PFSK-1 (cell line): ENCODE measurements at regions not wholly inside any gene's neighbourhood (a gene's known extent, or its start where the extent isn't known, plus 50 kb on each side); places are given as distances from the start of the nearest gene placed in this dataset.

Experiments used
- FOXP2 ChIP-seq: optimal IDR thresholded peaks from 2 replicates; pipeline ENCODE3; 2011; ENCODE audit warnings: borderline replicate concordance, control low read depth, inconsistent platforms; ENCODE audit not compliant: insufficient read depth; ENCODE audit errors: extremely low read length, extremely low read depth
- POLR2AphosphoS5 ChIP-seq: IDR thresholded peaks from 2 replicates; pipeline ENCODE4 v1.6.1; 2012; ENCODE audit warnings: low read depth, mild to moderate bottlenecking, control low read depth, low read length, moderate library complexity
- SIN3A ChIP-seq: IDR thresholded peaks from 2 replicates; pipeline ENCODE4 v1.6.1; 2012; ENCODE audit warnings: mild to moderate bottlenecking, low read length, moderate library complexity, borderline replicate concordance; ENCODE audit not compliant: insufficient read depth
- TAF1 ChIP-seq: IDR thresholded peaks from 2 replicates; pipeline ENCODE4 v1.6.1; 2012; ENCODE audit warnings: low read length, control low read depth, borderline replicate concordance; ENCODE audit not compliant: insufficient read depth
- TF ChIP-seq, protein P1 (sequence below), 2 experiments: IDR thresholded peaks; 2 replicates each; pipeline versions ENCODE4 v1.6.1 to v1.8.0; 2011 to 2012; ENCODE audit warnings: low read depth in 2 of 2, low read length in 2 of 2, control low read depth in 1 of 2, inconsistent platforms in 1 of 2, mild to moderate bottlenecking in 1 of 2, moderate library complexity in 1 of 2; ENCODE audit not compliant: insufficient read depth in 1 of 2

GRCh38 chr18:30870466-30870865, 172.1 kb downstream of the DSC3 start:
- TF ChIP-seq FOXP2 (no peak), POLR2AphosphoS5 (no peak), SIN3A (no peak), TAF1 (no peak)
- TF ChIP-seq, protein P1, sequence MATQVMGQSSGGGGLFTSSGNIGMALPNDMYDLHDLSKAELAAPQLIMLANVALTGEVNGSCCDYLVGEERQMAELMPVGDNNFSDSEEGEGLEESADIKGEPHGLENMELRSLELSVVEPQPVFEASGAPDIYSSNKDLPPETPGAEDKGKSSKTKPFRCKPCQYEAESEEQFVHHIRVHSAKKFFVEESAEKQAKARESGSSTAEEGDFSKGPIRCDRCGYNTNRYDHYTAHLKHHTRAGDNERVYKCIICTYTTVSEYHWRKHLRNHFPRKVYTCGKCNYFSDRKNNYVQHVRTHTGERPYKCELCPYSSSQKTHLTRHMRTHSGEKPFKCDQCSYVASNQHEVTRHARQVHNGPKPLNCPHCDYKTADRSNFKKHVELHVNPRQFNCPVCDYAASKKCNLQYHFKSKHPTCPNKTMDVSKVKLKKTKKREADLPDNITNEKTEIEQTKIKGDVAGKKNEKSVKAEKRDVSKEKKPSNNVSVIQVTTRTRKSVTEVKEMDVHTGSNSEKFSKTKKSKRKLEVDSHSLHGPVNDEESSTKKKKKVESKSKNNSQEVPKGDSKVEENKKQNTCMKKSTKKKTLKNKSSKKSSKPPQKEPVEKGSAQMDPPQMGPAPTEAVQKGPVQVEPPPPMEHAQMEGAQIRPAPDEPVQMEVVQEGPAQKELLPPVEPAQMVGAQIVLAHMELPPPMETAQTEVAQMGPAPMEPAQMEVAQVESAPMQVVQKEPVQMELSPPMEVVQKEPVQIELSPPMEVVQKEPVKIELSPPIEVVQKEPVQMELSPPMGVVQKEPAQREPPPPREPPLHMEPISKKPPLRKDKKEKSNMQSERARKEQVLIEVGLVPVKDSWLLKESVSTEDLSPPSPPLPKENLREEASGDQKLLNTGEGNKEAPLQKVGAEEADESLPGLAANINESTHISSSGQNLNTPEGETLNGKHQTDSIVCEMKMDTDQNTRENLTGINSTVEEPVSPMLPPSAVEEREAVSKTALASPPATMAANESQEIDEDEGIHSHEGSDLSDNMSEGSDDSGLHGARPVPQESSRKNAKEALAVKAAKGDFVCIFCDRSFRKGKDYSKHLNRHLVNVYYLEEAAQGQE (IDR thresholded peaks at IDR 0.05; ENCODE audit: insufficient read depth in 1 of 2, low read depth in 2 of 2, low read length in 2 of 2): no peak
